ENCODE measurements at regions not wholly inside any gene's neighbourhood (a gene's known extent, or its start where the extent isn't known, plus 50 kb on each side); places are given as distances from the start of the nearest gene placed in this dataset.

DNA sequence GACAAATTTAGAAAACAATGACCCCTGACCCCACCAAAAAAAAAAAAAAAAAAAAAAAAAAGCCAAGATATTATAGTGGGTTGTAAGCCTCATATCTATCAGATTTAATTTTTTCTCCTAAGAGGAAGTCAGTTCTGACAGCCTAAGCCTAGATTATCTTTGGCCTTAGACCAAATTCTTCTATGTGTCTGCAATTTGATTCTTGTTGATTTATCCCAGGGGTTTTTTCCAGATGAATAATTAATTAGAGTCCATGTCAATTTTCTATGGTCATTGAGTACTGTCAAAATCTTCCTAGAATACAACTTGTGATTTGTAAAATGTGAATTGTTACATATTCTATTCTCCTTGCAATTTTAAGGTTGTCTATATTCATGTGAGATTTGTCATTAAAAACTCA lies 151.6 kb upstream of the CACNA2D1 start:
- no peaks in the 10 kb centered on the region for H3K27me3 ChIP-seq (replicated peaks)
- no peak overlapping the region for H3K27ac ChIP-seq
- in situ Hi-C loops (cut with HindIII; ENCODE audit: low pct_ligation_motif_present, low sequenced_read_pairs): no loop called here
- H3K4me3 ChIP-seq (ENCODE audit: low read depth, low read length): no peak overlapping the region
- TF ChIP-seq, protein P1, sequence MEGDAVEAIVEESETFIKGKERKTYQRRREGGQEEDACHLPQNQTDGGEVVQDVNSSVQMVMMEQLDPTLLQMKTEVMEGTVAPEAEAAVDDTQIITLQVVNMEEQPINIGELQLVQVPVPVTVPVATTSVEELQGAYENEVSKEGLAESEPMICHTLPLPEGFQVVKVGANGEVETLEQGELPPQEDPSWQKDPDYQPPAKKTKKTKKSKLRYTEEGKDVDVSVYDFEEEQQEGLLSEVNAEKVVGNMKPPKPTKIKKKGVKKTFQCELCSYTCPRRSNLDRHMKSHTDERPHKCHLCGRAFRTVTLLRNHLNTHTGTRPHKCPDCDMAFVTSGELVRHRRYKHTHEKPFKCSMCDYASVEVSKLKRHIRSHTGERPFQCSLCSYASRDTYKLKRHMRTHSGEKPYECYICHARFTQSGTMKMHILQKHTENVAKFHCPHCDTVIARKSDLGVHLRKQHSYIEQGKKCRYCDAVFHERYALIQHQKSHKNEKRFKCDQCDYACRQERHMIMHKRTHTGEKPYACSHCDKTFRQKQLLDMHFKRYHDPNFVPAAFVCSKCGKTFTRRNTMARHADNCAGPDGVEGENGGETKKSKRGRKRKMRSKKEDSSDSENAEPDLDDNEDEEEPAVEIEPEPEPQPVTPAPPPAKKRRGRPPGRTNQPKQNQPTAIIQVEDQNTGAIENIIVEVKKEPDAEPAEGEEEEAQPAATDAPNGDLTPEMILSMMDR (IDR thresholded peaks at IDR 0.05; ENCODE audit: low read depth, low read length, missing control alignments): no peak
- DNase-seq: no peak
- H3K36me3 ChIP-seq (replicated peaks): no peaks in the 10 kb centered on the region

DNA sequence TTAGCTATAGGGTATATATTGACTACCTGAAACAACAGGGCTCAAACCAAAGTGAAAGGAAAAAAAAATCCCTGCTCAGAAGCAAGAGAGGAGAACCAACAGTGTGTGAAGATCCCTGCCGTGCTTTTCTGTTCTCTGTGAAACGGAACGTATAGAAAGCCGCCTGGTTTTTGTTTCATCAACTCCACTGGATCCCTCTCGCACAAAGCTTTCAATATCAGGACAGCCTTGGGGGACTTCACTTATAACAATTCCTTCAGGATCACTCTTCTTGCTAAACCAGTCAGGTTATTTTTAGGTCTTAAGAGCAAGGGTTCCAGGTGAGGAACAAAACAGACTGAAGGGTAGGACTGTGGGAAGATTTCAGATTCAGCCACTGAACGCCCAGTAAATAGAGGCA lies 151.1 kb upstream of the CACNA2D1 start:
- Histone ChIP-seq H3K4me3 (ENCODE audit: low read depth, low read length) (no peak overlapping the region), H3K27ac (peak overlapping the region; percentile 14)
- in situ Hi-C loops (cut with HindIII; ENCODE audit: low pct_ligation_motif_present, low sequenced_read_pairs): no loop called here

DNA sequence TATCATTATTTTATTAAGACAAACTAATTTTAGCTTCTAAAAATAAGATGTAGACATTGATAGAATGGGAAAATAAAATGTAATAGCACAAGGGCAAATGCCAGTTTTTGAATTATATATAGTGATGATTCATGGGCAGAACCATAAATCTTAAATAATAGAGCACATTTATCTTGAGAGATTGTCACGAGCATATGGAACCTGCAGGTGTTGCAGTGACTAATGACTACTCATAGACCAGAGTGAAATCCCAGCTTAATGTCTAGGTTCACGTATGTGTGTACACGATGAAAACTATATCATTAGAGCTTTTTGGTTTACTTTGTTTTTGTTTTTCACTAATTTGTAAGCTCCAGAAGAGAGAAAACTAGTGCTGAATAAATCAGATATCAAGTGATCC lies 150.2 kb upstream of the CACNA2D1 start:
- Histone ChIP-seq H3K4me3 (ENCODE audit: low read depth, low read length) (no peak overlapping the region), H3K27me3 (replicated peaks) (no peaks in the 10 kb centered on the region), H3K36me3 (replicated peaks) (no peaks in the 10 kb centered on the region), H3K27ac (no peak overlapping the region)
- in situ Hi-C loops (cut with HindIII; ENCODE audit: low pct_ligation_motif_present, low sequenced_read_pairs): no loop called here
- TF ChIP-seq, protein P1 (IDR thresholded peaks at IDR 0.05; ENCODE audit: low read depth, low read length, missing control alignments): no peak
- DNase-seq: no peak

More for the DNA sequence above, 151.1 kb upstream of the CACNA2D1 start:
- no peak for DNase-seq
- Histone ChIP-seq H3K27me3 (replicated peaks) (no peaks in the 10 kb centered on the region), H3K36me3 (replicated peaks) (no peaks in the 10 kb centered on the region)
- TF ChIP-seq, protein P1 (IDR thresholded peaks at IDR 0.05; ENCODE audit: low read depth, low read length, missing control alignments): no peak

DNA sequence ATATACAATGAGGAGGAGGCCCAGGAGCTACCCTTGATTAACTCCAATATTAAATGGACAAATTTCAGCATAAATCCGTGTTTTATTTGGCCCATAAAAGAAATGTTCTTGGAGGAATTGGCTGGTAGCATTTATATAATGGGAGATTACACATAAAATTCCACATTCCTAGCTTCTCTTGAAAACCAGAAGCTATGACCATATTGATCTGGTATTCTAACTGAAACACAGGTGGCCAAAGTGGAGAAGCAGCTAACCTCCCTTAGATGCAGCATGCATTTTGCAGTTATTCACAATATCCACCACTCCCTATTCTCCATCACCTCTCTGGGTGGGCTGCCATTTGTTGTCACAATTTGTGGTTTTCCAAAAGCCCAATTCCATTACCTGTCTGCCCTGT lies 148.8 kb upstream of the CACNA2D1 start:
- DNase-seq: no peak
- TF ChIP-seq, protein P1 (IDR thresholded peaks at IDR 0.05; ENCODE audit: low read depth, low read length, missing control alignments): no peak
- Histone ChIP-seq H3K27me3 (replicated peaks) (no peaks in the 10 kb centered on the region), H3K27ac (no peak overlapping the region), H3K4me3 (ENCODE audit: low read depth, low read length) (no peak overlapping the region), H3K36me3 (replicated peaks) (no peaks in the 10 kb centered on the region)
- in situ Hi-C loops (cut with HindIII; ENCODE audit: low pct_ligation_motif_present, low sequenced_read_pairs): no loop called here

DNA sequence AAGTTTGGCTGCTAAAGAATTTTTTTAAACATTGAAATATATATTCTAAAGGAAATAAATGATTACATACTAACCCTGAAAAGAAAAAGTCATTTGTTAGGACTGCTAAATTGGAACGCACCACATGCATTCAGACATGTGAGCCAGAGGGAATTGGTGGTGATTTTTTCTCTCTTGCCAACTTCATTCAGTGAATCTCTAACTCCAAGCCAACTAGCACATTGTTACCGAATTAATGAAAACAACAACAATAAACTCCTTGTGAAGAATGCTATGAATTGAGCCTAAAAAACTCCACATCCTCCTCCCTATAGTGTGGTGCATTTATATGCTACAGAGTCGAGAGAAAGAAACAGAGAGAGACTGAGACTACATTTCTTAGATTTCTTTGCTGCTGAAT lies 135.5 kb upstream of the CACNA2D1 start:
- Histone ChIP-seq H3K36me3 (replicated peaks) (no peaks in the 10 kb centered on the region), H3K4me3 (ENCODE audit: low read depth, low read length) (no peak overlapping the region), H3K27me3 (replicated peaks) (no peaks in the 10 kb centered on the region), H3K27ac (no peak overlapping the region)
- in situ Hi-C loops (cut with HindIII; ENCODE audit: low pct_ligation_motif_present, low sequenced_read_pairs): no loop called here
- no peak for DNase-seq
- TF ChIP-seq, protein P1 (IDR thresholded peaks at IDR 0.05; ENCODE audit: low read depth, low read length, missing control alignments): no peak

DNA sequence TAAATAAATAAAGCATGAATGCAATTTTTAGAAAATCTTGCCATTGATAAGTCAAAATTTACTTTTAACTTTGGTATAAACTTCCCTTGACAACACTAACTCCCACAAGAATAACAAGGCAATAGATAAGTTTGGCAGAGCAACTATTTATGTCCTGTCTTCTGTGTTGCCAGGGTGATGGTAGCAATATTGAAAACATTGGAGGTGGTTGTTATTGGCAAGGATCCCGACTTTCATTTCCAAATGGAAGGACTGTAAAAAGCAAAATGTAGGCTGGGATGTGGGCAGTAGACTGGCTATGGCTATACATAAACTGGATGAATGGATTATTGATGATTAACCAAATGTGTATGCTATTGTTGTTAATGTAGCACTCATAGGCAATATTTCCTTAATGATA lies 134.9 kb upstream of the CACNA2D1 start:
- H3K36me3 ChIP-seq (replicated peaks): no peaks in the 10 kb centered on the region
- DNase-seq: peak; percentile 87
- no peaks in the 10 kb centered on the region for H3K27me3 ChIP-seq (replicated peaks)
- no peak overlapping the region for H3K27ac ChIP-seq
- in situ Hi-C loops (cut with HindIII; ENCODE audit: low pct_ligation_motif_present, low sequenced_read_pairs): no loop called here
- TF ChIP-seq, protein P1 (IDR thresholded peaks at IDR 0.05; ENCODE audit: low read depth, low read length, missing control alignments): no peak
- H3K4me3 ChIP-seq (ENCODE audit: low read depth, low read length): no peak overlapping the region

Data from brain microvascular endothelial cell (primary cell).